ENCODE measurements at regions not wholly inside any gene's neighbourhood (a gene's known extent, or its start where the extent isn't known, plus 50 kb on each side); places are given as distances from the start of the nearest gene placed in this dataset.

- DNase-seq (ENCODE audit: extremely low spot score), result no peak
- ChIA-PET CTCF (no interaction called here), POLR2A (no interaction called here)
- TF ChIP-seq SUZ12 (IDR thresholded peaks at IDR 0.05), result no peak
- TF ChIP-seq NFRKB (IDR thresholded peaks at IDR 0.05), result no peak
- TF ChIP-seq FOXK2 (IDR thresholded peaks at IDR 0.05), result no peak
- no peak for TF ChIP-seq BHLHE40 (IDR thresholded peaks at IDR 0.05; ENCODE audit: borderline replicate concordance)
- no peak for TF ChIP-seq LEF1 (IDR thresholded peaks at IDR 0.05; ENCODE audit: borderline replicate concordance)
These were observed 701.5 kb upstream of the ID4 start for GRCh38 chr6:19135706-19136105.

GRCh38 chr6:19137505-19137904 is 699.7 kb upstream of the ID4 start:
- no peak for DNase-seq (ENCODE audit: extremely low spot score)
- TF ChIP-seq CTBP1 (IDR thresholded peaks at IDR 0.05; ENCODE audit: borderline replicate concordance), result no peak
- no peak for TF ChIP-seq FOXK2 (IDR thresholded peaks at IDR 0.05)
- TF ChIP-seq SUZ12 (IDR thresholded peaks at IDR 0.05), result no peak
- TF ChIP-seq PKNOX1 (IDR thresholded peaks at IDR 0.05), result no peak
- TF ChIP-seq FOXM1 (IDR thresholded peaks at IDR 0.05; ENCODE audit: borderline replicate concordance), result no peak
- no peak for TF ChIP-seq FOXA1 (IDR thresholded peaks at IDR 0.05)
- no peak for TF ChIP-seq HDGF (IDR thresholded peaks at IDR 0.05; ENCODE audit: borderline replicate concordance)
- no peak for TF ChIP-seq SP1 (IDR thresholded peaks at IDR 0.05)
- no peak for TF ChIP-seq TARDBP (IDR thresholded peaks at IDR 0.05)
- no peak for TF ChIP-seq ZNF384 (IDR thresholded peaks at IDR 0.05)
- no peak for TF ChIP-seq LEF1 (IDR thresholded peaks at IDR 0.05; ENCODE audit: borderline replicate concordance)
- TF ChIP-seq NFRKB (IDR thresholded peaks at IDR 0.05), result no peak
- no peak for TF ChIP-seq BHLHE40 (IDR thresholded peaks at IDR 0.05; ENCODE audit: borderline replicate concordance)
- no peak for TF ChIP-seq ARNT (IDR thresholded peaks at IDR 0.05)
- no peak for TF ChIP-seq L3MBTL2 (conservative IDR thresholded peaks at IDR 0.05)
- TF ChIP-seq ELF4 (IDR thresholded peaks at IDR 0.05), result no peak
- ChIA-PET POLR2A (no interaction called here), CTCF (no interaction called here)

- DNase-seq (ENCODE audit: extremely low spot score), result no peak
- TF ChIP-seq L3MBTL2 (conservative IDR thresholded peaks at IDR 0.05) (no peak), HDGF (IDR thresholded peaks at IDR 0.05; ENCODE audit: borderline replicate concordance) (no peak), ZNF384 (IDR thresholded peaks at IDR 0.05) (no peak), ARNT (IDR thresholded peaks at IDR 0.05) (no peak), ELF4 (IDR thresholded peaks at IDR 0.05) (no peak), FOXK2 (IDR thresholded peaks at IDR 0.05) (no peak), CTBP1 (IDR thresholded peaks at IDR 0.05; ENCODE audit: borderline replicate concordance) (no peak), SP1 (IDR thresholded peaks at IDR 0.05) (no peak), LEF1 (IDR thresholded peaks at IDR 0.05; ENCODE audit: borderline replicate concordance) (no peak), TARDBP (IDR thresholded peaks at IDR 0.05) (no peak), PKNOX1 (IDR thresholded peaks at IDR 0.05) (no peak), SUZ12 (IDR thresholded peaks at IDR 0.05) (no peak)
- ChIA-PET POLR2A (no interaction called here), CTCF (no interaction called here)
These were observed 694.9 kb upstream of the ID4 start for GRCh38 chr6:19142275-19142674.

DNA sequence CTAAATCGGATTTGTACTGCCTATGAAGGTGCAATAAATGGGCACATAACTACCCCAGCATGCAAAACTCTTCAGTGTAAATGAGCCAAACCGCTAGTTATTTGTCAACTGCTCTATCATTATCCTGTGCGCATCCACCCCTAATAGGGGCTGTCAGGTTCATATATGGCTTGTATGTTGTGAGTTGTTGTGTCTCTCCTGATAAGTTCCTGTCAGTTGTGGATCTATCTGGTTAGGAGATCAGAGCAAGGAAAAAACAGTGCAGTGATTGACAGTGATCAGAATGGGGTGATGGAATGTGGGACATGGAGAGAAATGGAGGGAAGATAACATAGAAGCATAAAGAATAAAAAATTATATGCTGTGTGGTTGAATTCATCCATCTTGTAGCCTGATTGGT is 686.9 kb upstream of the ID4 start:
- no peak for DNase-seq (ENCODE audit: extremely low spot score)
- POLR2A ChIA-PET, result no interaction called here
- CTCF ChIA-PET, result no interaction called here
- TF ChIP-seq SP1 (IDR thresholded peaks at IDR 0.05), result no peak
- TF ChIP-seq CTBP1 (IDR thresholded peaks at IDR 0.05; ENCODE audit: borderline replicate concordance), result no peak

GRCh38 chr6:19153270-19153980 is 683.7 kb upstream of the ID4 start:
- TF ChIP-seq FOXM1 (IDR thresholded peaks at IDR 0.05; ENCODE audit: borderline replicate concordance) (no peak), BHLHE40 (IDR thresholded peaks at IDR 0.05; ENCODE audit: borderline replicate concordance) (no peak), ZNF384 (IDR thresholded peaks at IDR 0.05) (no peak), SP1 (IDR thresholded peaks at IDR 0.05) (no peak), FOXA1 (IDR thresholded peaks at IDR 0.05) (no peak)
- no peak for DNase-seq (ENCODE audit: extremely low spot score)
- POLR2A ChIA-PET, result no interaction called here
- CTCF ChIA-PET, result no interaction called here

DNA sequence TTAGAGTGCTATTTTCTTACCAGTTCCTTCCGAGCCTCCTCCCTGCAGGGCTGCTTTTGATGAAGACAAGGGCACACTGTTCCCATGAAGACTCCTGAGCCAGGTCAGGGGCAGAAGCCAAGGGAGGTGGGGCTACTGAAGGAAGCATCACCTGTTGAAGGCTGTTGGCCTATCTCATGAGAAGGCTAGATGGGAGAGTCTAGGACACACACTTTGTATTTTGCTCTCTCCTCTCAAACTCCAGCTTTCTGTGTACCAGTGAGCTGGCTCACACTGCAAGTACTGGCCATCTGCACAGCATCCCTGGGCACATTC is 683.2 kb upstream of the ID4 start:
- DNase-seq (ENCODE audit: extremely low spot score), result no peak
- ChIA-PET POLR2A (no interaction called here), CTCF (no interaction called here)
- TF ChIP-seq HDGF (IDR thresholded peaks at IDR 0.05; ENCODE audit: borderline replicate concordance), result no peak
- no peak for TF ChIP-seq ZNF384 (IDR thresholded peaks at IDR 0.05)
- TF ChIP-seq L3MBTL2 (conservative IDR thresholded peaks at IDR 0.05), result no peak
- TF ChIP-seq NFRKB (IDR thresholded peaks at IDR 0.05), result no peak
- no peak for TF ChIP-seq LEF1 (IDR thresholded peaks at IDR 0.05; ENCODE audit: borderline replicate concordance)
- no peak for TF ChIP-seq FOXA1 (IDR thresholded peaks at IDR 0.05)
- no peak for TF ChIP-seq FOXM1 (IDR thresholded peaks at IDR 0.05; ENCODE audit: borderline replicate concordance)
- no peak for TF ChIP-seq TARDBP (IDR thresholded peaks at IDR 0.05)

DNA sequence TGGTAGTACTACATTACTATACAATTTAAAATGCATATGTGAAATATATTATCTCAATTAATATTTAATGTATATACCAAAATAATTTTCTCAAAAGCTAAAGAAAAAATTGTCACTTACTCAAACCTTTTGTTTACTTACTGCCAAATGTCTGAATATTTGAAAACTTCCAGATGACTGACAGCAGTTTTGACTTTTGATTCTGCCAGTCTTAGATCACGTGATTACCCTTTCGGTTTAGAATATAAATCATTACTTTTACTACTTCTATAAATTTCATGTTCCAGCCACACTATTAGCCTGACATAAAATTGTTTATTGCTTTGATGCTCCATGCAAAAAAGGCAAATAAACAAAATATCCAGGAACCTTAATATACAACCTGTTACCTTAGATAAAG is 680.7 kb upstream of the ID4 start:
- ChIA-PET CTCF (no interaction called here), POLR2A (no interaction called here)
- no peak for DNase-seq (ENCODE audit: extremely low spot score)
- no peak for TF ChIP-seq SP1 (IDR thresholded peaks at IDR 0.05)
- no peak for TF ChIP-seq FOXK2 (IDR thresholded peaks at IDR 0.05)
- TF ChIP-seq SUZ12 (IDR thresholded peaks at IDR 0.05), result no peak
- no peak for TF ChIP-seq LEF1 (IDR thresholded peaks at IDR 0.05; ENCODE audit: borderline replicate concordance)
- TF ChIP-seq PKNOX1 (IDR thresholded peaks at IDR 0.05), result no peak
- no peak for TF ChIP-seq CTBP1 (IDR thresholded peaks at IDR 0.05; ENCODE audit: borderline replicate concordance)
- TF ChIP-seq ARNT (IDR thresholded peaks at IDR 0.05), result no peak
- no peak for TF ChIP-seq L3MBTL2 (conservative IDR thresholded peaks at IDR 0.05)
- no peak for TF ChIP-seq NFRKB (IDR thresholded peaks at IDR 0.05)
- no peak for TF ChIP-seq HDGF (IDR thresholded peaks at IDR 0.05; ENCODE audit: borderline replicate concordance)
- TF ChIP-seq TARDBP (IDR thresholded peaks at IDR 0.05), result no peak
- TF ChIP-seq BHLHE40 (IDR thresholded peaks at IDR 0.05; ENCODE audit: borderline replicate concordance), result no peak
- no peak for TF ChIP-seq ZNF384 (IDR thresholded peaks at IDR 0.05)
- no peak for TF ChIP-seq ELF4 (IDR thresholded peaks at IDR 0.05)
- no peak for TF ChIP-seq FOXA1 (IDR thresholded peaks at IDR 0.05)
- TF ChIP-seq FOXM1 (IDR thresholded peaks at IDR 0.05; ENCODE audit: borderline replicate concordance), result no peak

Data from HEK293T (cell line).